ENCODE measurements at regions not wholly inside any gene's neighbourhood (a gene's known extent, or its start where the extent isn't known, plus 50 kb on each side); places are given as distances from the start of the nearest gene placed in this dataset.

DNA sequence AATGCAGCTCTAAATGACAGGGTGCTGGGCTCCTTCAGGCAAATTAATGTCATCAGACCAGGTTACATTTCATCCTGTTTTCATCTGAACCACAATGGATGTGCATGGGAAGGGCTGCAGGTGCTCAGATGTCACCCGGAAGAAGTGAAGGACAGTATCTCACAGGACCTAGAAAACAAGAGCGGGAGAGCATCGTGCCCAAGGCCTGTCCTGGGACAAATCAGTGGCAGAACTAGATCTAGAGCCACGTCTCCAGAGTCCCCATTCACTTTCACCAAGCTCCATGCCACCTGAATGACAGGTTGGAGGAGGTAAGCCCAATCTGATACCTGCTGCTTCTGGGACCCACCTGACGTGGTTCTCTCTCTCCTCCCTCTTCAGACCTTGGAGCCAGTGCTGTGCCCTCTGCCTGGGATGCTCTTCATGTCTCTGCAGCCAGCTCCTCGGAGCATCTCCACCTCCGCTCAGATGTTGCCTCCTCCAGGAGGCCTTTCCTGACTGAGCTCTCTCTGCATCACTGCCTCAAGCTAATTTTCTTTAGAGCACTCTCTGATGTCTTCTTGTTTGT, 77.3 kb downstream of the CPN2 start:
- in situ Hi-C loops (cut with HindIII; ENCODE audit: low pct_unique_long_range_greater_than_20kb, low sequenced_read_pairs), result no loop called here

DNA sequence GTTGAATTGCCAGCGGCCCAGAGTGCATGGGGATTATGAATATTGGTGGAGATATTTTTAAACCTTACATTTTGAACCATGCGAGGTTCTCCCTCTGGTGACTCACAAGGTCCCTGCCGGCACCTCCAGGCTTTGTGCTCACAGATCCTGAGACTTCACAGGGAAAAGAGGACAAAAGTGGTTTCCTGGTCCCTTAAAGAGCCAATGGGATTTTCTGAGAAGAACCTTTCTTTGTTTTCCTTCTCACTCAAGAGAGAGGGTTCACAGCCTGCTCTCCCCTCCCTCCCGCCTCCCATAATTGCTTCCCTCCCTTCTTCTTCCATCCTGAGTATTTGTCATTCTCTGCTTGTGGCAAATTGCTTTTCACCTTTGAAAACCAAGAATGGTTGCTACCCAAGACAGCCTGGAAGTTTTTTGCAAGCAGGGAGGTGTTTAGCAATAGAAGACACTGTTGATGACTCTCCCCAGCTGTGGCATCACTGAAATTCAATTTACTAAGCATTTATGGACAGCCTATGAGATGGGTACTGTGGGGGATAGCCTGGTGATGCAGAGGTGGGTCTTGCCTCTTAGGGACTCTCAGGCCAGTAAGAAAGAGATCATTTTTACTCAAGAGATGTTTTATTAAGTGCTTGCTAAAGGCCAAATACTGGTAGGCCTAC, 76.6 kb downstream of the CPN2 start:
- no peak for DNase-seq (ENCODE audit: low read depth)
- in situ Hi-C loops (cut with HindIII; ENCODE audit: low pct_unique_long_range_greater_than_20kb, low sequenced_read_pairs), result no loop called here

More for the DNA sequence above, 77.3 kb downstream of the CPN2 start:
- DNase-seq (ENCODE audit: low read depth), result no peak

DNA sequence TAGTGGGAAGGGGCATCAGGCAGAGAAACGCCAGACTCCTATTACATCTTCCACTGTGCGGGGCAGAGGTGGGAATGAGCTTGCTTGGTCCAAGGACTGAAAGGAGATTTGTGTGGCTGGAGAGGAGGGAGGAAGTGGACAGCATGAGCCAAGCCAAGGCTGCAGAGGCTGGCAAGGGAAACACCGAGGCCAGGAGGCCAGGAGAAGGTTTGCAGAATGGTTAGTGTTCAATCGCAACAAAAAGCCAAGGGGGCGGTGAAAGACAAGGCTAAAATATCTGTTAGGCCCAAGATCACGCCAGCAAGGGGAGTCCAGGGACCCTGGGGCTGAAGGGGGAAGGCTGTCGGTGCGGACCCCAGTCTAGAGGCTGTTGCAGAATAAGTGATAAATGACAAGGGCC, 75.8 kb downstream of the CPN2 start:
- DNase-seq (ENCODE audit: low read depth), result no peak
- in situ Hi-C loops (cut with HindIII; ENCODE audit: low pct_unique_long_range_greater_than_20kb, low sequenced_read_pairs), result no loop called here

DNA sequence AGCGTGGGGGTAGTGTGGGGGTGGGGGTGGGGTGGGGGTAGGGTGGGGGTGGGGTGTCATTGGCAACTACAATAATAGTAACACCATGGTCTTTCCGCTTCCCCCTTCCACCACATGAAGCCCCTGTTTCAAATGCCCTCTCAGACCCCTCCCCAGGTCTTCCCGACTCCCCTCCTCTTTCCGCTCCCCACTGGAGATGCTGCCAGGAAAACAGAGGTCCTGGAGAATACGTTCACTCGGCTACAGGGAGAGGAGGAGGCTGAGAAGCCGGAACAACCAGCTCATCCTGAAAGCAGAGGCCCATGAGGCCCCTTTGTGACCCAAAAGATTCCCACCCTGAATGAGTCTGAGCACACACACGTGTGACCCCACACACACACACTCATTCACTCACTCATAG, 75.4 kb downstream of the CPN2 start:
- in situ Hi-C loops (cut with HindIII; ENCODE audit: low pct_unique_long_range_greater_than_20kb, low sequenced_read_pairs), result no loop called here
- peak; percentile 37 for DNase-seq (ENCODE audit: low read depth)

GRCh38 chr3:194276768-194277103, 74.4 kb downstream of the CPN2 start:
- in situ Hi-C loops (cut with HindIII; ENCODE audit: low pct_unique_long_range_greater_than_20kb, low sequenced_read_pairs), result no loop called here
- DNase-seq (ENCODE audit: low read depth), result no peak

DNA sequence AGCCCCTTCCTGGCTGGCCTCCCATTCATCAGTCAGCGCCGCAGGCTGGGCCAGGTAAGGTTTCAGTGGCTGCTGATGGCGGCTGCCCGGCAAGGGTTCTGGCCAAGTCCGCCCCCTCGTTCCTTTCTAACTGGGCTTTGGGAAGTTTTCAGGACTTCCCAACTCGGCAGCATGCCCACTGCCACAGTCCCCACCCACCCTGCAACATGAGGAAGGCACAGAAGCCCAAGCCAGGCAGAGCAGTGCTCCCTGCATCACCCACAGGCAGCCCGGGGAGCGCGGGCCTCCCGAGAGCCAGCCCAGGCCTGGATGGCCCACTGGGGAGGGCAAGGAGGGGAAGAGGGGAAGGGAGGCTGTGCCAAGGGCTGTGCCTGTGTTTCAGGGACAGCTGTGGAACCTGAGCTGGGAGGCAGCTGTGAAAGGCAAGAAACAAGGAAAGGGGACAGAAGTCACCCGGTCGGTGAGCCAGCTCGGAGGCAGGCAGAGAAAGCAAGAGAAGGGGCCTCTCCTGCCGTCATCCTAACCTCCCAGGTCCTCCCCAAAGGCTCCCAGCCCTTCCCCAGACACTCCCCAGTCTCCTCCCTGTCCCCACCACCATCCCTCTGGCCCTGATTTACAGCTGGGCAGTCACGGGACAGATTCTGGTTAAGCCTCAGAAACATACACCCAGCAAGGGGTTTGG, 73.9 kb downstream of the CPN2 start:
- no peak for DNase-seq (ENCODE audit: low read depth)
- in situ Hi-C loops (cut with HindIII; ENCODE audit: low pct_unique_long_range_greater_than_20kb, low sequenced_read_pairs), result no loop called here

- in situ Hi-C loops (cut with HindIII; ENCODE audit: low pct_unique_long_range_greater_than_20kb, low sequenced_read_pairs), result no loop called here
- DNase-seq (ENCODE audit: low read depth), result no peak
These were observed 73.4 kb downstream of the CPN2 start for GRCh38 chr3:194277786-194278130.

- no peak for DNase-seq (ENCODE audit: low read depth)
- in situ Hi-C loops (cut with HindIII; ENCODE audit: low pct_unique_long_range_greater_than_20kb, low sequenced_read_pairs), result no loop called here
These were observed 72.8 kb downstream of the CPN2 start for GRCh38 chr3:194278186-194278845.

GRCh38 chr3:194279101-194279500, 72.0 kb downstream of the CPN2 start:
- in situ Hi-C loops (cut with HindIII; ENCODE audit: low pct_unique_long_range_greater_than_20kb, low sequenced_read_pairs), result no loop called here
- no peak for DNase-seq (ENCODE audit: low read depth)

DNA sequence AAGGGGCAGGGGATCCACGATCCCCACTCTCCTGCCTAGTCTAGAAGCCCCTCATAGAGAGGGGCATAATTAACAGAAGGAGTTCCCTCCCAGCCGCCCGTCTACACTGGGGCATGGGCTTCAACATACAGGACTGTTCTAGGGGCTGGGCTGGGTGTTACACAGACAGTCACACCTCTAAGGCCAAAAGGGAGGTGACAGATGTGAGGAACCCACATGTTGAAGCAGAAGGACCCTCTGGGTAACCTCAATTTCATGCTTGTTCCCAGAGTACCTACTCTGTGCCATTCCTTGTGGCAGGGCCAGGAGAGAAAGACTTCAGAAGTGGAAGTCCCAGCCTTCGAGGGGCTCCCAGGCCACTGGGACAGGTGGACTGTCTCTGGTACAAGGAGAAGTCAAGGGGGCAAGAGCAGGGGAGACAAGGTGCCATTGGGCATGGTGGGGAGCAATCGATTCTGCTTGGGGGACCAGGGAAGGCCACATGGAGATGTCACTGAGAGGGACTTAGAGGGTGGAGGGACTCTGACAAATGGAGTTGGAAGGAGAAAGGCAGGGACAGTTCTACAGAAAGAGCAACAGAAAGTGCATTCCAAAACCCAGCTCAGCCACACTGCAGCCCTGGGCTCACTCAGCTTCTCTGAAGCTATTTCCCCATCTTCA, 71.3 kb downstream of the CPN2 start:
- DNase-seq (ENCODE audit: low read depth), result no peak
- in situ Hi-C loops (cut with HindIII; ENCODE audit: low pct_unique_long_range_greater_than_20kb, low sequenced_read_pairs), result no loop called here

DNA sequence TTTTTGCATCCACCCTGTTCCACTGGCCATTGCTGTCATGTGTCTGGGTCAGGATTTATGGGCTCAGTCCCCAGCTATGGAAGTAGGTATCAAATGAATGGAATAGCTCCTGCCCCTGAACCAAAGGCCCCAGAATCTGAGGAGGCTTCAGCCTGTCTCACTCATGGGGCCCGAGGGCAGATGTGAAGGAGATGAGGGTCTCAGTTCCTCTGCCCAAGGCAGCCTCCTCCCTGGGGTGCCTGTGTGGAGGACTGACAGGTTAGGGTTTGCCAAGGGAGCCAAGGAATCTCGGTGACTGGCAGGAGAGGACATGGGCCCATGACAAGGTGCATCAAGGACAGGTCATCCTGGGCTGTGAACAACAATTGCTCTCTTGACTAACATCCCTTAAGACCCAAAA, 70.4 kb downstream of the CPN2 start:
- DNase-seq (ENCODE audit: low read depth), result no peak
- in situ Hi-C loops (cut with HindIII; ENCODE audit: low pct_unique_long_range_greater_than_20kb, low sequenced_read_pairs), result no loop called here

DNA sequence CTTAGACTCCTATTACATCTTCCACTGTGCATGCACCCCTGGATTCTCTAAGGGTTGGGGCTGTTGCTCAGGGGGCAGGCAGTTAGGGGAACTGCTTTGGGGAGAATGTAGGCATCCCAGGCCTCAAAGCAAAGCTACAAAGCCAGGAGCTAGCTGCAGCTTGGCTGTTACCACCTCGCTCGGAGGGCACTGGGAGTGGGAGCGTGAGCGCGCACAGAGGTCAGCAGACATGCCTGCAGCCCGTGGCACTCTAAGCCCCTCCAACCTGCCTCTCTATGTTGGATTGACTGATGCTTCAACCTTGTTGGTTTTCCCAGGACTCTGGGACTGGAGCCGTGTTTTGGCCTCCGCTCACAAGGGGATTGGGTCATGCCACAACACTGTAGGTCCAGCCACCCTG, 69.8 kb downstream of the CPN2 start:
- DNase-seq (ENCODE audit: low read depth), result no peak
- in situ Hi-C loops (cut with HindIII; ENCODE audit: low pct_unique_long_range_greater_than_20kb, low sequenced_read_pairs), result no loop called here

GRCh38 chr3:194281766-194282165, 69.4 kb downstream of the CPN2 start:
- in situ Hi-C loops (cut with HindIII; ENCODE audit: low pct_unique_long_range_greater_than_20kb, low sequenced_read_pairs), result no loop called here
- no peak for DNase-seq (ENCODE audit: low read depth)

DNA sequence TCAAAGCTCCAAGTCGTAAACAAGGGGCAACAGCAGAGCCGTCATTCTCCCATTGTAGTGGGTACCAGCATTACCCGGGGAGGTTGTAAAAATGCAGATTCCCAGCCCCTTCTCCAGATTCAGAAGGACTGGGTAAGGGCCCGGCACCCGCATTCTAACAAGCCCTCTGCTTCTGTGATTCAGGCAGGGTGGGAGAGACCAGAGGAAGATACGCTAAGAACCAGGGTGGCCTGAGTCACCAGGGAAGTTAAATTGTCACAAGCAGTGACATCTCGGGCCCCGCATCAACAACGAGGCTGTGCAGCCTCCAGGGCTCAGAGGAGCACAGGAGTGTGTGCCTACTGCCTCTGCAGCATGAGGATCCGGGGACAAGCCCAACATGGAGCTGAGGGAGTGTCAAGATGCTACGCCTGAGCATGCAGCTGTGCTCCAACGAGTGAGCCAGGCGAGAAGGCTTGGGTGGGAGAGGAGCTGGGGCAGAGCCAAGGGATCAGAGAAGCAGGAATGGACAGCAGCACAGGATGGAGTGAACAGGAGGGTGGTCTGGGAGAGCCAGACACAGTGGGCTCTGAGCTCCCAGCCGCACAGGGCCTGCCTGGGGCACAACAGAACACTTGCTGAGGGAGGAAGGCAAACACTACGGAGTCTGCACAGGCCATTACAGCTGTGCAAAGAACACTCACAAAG, 68.5 kb downstream of the CPN2 start:
- in situ Hi-C loops (cut with HindIII; ENCODE audit: low pct_unique_long_range_greater_than_20kb, low sequenced_read_pairs), result no loop called here
- no peak for DNase-seq (ENCODE audit: low read depth)

- DNase-seq (ENCODE audit: low read depth), result no peak
- in situ Hi-C loops (cut with HindIII; ENCODE audit: low pct_unique_long_range_greater_than_20kb, low sequenced_read_pairs), result no loop called here
These were observed 67.7 kb downstream of the CPN2 start for GRCh38 chr3:194283221-194284006.

- in situ Hi-C loops (cut with HindIII; ENCODE audit: low pct_unique_long_range_greater_than_20kb, low sequenced_read_pairs), result no loop called here
- DNase-seq (ENCODE audit: low read depth), result no peak
These were observed 66.8 kb downstream of the CPN2 start for GRCh38 chr3:194284351-194284750.

- in situ Hi-C loops (cut with HindIII; ENCODE audit: low pct_unique_long_range_greater_than_20kb, low sequenced_read_pairs), result no loop called here
- no peak for DNase-seq (ENCODE audit: low read depth)
These were observed 65.9 kb downstream of the CPN2 start for GRCh38 chr3:194285024-194285849.

Measured in Caki2 (cell line).